GM19438 (cell line): ENCODE measurements at regions not wholly inside any gene's neighbourhood (a gene's known extent, or its start where the extent isn't known, plus 50 kb on each side); places are given as distances from the start of the nearest gene placed in this dataset.

Experiments used
- ATAC-seq: cut with Tn5 transposase; IDR thresholded peaks from one replicate; pipeline ENCODE4 v1.9.1; 2021; ENCODE audit warnings: low read depth; ENCODE audit not compliant: unreplicated experiment

DNA sequence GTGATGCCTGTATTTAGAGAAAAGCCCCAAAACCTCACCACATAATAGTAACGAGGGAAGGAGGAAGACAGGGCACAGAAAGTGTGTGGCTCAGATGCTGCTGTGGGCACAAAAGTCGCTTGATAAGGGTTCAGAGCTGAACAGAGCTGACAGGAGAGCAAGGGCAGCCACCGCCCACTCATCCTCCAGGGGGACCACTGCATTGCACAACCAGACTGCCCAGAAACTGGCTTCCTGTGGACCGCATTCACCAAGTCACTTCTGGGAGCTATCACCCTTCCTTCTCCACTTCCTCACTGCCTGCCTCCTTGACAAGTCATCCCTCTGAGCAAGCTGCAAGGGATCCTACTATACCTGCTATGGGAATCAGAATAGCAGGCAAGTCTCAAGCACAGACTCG is 512.4 kb upstream of the CDH11 start:
- no peak for ATAC-seq

- no peak for ATAC-seq
Measured at GRCh38 chr16:65624666-65625065, 502.8 kb upstream of the CDH11 start.

DNA sequence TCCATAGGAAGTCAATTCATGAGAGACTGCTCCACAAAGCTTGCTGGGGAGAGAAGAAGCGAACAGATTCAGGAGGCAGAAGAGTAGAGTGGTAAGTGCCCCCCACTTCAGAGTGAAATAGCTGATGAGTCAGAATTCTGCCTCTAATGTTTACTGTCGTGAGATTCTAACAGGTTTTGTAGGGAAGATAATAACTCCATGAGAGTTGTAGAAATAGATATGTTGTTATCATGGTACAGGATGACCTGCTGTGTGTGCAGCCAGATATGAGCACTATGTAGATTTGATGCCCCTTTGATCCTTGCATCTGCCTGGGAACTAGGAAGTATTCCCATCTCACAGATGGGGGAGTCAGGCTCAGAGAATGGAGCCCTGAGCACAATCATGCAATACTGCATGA is 502.4 kb upstream of the CDH11 start:
- no peak for ATAC-seq

DNA sequence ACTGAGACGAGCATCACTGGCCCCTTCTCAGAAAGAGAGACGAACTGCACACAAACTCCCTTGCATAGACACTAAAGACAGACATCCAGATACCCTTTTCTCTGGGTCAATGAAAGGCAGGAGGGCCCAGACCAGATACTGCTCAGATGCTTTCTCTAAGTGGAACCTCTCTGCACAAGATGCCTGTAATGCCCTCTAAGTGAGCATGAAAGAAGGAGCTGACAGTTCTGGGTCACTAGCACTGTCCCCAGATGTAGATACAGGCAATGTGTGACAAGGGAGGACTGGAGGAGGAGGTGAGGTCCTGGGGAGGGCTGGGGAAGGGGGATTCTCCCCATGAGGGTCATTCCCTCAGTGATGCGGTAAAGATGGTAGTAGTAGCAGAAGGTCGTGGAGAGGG is 501.0 kb upstream of the CDH11 start:
- no peak for ATAC-seq

DNA sequence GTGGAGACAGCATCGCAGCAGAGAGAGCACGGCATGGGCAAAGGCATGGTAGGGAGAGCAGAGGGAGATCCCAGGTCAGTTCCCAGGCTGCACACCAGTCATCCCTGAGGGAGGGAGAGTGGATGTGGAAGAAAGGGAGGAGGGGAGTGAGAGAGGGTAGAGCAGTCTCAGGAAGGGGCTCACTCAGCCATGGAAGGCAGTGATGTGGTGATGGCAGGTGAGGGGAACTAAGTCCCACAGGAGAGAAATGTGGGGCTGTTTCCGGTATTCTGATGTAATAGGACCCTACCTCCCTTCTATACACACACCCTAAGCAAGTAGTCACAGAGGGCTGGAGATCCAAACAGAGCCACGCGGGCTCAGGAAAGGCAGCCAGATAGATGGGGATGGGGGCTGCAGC is 500.3 kb upstream of the CDH11 start:
- ATAC-seq: no peak

- no peak for ATAC-seq
Measured at GRCh38 chr16:65621640-65622039, 499.8 kb upstream of the CDH11 start.

GRCh38 chr16:65619606-65620005 is 497.7 kb upstream of the CDH11 start:
- no peak for ATAC-seq

DNA sequence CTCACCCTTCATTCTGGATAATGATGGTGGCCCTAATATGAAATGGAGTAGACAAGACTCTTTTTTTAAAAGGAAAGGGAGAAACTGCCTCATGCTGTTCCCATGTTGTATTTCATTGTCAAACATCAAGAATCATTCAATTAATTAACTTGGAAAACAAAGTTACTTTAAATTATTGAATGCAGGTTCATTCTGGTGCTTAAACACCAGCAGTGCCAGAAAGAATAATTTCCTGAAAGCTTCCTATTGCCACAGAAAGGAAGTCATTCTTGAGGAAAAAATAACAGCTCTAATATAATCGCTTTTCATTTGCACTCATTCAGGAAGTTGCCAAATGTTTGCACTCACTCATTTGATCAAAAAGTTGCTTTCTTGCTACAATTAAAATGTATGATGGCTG is 497.1 kb upstream of the CDH11 start:
- no peak for ATAC-seq

DNA sequence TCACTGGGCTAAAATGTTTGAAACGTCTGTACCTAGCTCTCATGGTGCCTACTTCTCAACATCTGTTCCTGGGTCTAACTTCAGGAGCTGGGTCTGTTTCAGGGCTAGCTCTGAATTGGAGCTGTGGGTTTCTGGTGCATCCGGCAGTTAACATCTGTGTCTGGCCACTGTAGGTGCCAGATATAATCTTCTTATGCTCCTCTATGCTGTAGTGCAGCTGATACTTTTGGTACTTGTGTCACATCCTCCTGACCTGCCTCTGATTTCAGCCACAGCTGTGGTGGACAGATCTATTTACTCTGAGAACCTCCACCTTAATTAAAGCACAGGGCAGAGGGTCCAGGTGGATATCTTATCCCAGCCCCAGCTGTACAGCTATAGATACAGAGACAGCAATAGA is 496.5 kb upstream of the CDH11 start:
- no peak for ATAC-seq

DNA sequence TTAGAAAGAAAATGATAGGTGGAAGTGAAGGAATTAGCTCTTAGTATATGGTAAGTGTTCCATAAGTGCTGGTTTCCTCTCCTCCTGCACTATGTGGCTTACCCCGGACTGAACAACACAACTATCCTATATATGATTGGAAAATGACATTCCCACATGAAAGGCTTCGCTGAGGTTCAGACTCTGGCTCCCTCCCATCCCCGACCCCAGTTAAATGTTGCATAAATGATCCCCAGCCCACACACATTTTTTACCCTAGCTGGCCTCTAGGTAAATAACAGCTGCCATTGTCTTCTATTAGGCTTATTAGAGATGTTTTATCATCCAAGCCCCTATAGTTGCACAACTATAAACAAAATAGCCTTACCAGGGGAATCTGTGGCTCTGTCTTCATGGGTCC is 495.6 kb upstream of the CDH11 start:
- ATAC-seq: no peak

DNA sequence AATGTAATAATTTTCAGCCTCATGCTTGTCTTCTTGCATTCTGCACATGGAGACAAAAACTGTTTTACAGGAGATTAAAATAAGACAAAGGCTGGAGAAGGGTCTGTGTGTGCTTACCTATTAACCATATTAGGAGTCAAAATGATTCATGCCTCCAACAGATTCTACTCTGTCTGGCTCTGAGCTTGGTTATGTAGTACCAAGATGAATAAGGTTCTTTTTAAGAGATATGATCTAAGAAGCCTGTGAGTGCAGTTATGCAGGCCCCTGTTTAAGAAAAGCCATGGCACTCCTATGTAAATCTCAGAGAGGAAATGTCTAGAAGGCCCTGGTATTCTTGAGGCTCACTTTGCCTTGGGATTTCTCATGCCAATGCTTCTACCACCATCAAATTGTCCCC is 486.6 kb upstream of the CDH11 start:
- ATAC-seq: no peak

- no peak for ATAC-seq
Measured at GRCh38 chr16:65604771-65605170, 482.9 kb upstream of the CDH11 start.

DNA sequence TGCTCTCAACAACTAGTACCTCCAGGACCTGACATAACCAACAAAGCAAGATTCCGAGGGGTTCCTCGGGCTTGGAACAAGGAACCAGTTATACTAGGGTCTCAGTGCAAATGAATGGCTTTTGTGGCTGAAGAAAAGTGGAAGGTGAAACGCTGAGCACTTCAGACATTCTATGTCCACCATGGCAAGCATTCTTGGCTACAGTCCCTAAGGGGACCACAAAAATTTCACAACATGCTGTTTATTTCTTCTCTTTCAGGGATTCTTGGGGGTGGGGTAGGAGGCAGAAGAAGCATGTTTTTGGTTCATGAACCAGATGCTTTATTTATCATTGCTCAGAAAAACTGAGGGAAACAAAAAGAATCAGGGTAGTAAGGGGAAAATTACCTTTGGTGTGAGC is 479.9 kb upstream of the CDH11 start:
- ATAC-seq: no peak

DNA sequence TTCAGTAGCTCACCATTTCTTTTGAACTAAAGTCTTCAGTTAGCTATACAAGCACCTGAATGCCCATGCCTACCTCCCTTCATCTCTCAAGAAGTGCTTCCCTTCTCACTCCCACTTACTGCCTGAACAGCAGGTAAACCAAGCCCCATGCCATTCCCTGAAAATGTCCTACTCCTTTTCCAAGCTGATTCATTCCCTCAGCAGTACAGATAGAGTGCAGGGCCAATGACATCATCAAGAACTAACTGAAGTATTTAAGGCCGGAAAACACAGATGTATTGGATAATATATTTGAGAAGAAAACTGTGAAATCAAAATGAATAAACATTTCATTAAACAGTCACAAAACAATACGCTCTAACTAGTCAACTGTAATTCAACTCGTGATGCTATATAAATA is 478.8 kb upstream of the CDH11 start:
- no peak for ATAC-seq

- no peak for ATAC-seq
Measured at GRCh38 chr16:65600046-65600445, 478.2 kb upstream of the CDH11 start.

DNA sequence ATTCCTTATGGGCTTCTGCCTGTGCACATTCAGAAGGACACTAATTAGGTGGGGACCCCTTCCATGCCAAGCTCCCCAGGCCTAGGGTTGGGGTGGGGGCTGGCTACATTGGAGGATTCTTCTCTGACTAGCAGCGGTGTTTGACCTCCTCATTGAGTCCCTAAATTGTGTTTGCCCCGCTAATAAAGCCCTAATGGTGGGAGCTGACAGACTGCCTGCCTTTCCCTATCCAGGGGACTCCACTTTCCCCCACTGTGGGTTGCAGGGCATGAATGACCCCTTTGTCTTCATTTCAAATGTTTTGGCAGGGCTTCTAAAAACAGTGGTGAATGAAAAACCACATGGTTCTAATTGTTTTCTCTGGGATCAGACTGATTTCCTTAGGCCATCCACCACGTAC is 476.8 kb upstream of the CDH11 start:
- ATAC-seq: no peak

- ATAC-seq: no peak
Measured at GRCh38 chr16:65583498-65583897, 461.6 kb upstream of the CDH11 start.

DNA sequence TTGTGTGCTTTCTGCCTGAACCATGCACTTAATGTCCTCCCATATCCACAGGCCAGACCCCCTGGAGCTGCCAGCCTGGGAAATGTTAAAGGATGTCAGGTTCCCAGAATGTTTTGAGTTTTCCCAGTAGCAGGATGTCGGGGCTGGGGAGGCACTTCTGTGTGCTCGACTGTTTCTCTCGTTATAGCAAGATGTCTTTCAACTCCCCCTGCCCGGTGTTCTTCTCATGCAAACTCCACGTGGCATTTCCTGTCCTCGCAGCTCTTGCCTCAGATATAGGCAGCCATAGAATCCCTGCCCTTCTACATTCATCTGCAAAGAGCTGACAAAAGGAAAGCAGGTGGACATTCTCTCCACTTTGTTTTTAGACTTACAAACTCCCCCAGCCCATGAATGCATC is 457.2 kb upstream of the CDH11 start:
- no peak for ATAC-seq

- no peak for ATAC-seq
Measured at GRCh38 chr16:65576631-65577030, 454.8 kb upstream of the CDH11 start.

GRCh38 chr16:65576139-65576538 is 454.3 kb upstream of the CDH11 start:
- ATAC-seq: no peak

DNA sequence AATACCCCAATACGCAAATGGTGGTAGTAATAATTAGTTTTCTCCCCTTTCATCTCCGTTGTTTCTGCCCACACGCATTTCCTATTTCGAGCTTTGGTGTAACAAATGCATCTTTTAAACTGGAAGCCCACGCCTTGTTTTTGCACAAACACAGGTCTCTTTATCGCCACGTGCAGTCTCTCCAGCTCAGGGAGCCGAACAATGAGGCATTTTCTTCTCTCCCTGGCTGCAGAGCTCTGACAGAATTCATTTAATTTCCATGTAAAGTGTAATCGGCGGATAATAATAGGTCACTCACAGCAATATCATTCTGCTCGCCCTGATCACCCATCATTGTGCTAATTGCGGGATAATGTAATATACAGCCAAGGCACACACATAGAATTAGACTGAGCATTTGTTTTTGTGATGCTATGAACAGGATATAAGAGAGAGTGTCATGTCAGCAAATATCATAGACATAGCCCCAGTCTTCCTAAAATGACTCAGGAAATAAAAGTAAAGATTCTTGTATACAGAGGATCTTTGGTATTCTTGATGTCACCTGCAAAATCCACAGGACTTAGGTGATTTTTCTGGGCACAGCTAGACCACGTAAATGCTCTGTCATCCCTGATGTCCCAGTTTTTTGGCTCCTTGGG is 452.6 kb upstream of the CDH11 start:
- ATAC-seq: no peak

DNA sequence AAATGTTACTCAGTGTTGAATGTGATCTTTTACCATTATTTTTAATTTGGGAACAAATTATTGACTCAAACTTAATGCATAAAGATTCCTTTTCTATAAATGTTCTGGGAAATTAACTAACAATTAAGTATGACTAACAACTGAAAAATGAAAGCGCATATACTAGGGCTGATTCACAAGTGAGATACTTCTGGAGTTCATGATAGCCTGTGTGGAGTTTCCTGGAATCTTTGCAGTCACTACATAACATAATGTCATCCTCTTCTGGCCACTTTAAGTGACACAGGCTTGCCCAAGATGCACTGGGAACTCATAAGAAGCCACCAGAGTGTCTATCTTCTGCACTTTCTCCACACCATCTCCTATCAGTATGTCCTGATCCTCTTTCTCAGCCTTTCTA is 450.3 kb upstream of the CDH11 start:
- no peak for ATAC-seq

DNA sequence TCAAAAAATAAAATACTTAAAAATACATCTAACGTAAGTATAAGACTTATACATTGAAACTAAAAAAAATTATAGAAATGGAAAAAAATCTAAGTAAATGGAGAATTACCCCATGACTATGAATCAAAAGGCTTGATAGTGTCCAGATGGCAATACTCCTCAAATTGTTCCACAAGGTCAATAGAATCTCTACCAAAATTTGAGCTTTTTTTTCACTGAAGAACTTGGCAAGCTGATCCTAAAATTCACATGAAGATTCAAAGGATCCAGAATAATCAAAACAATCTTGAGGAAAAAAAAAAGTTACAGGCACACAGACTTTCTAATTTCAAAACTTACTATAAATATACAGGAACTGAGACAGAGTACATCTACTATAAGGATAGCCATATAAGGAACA is 448.4 kb upstream of the CDH11 start:
- ATAC-seq: no peak
